ENCODE measurements at regions not wholly inside any gene's neighbourhood (a gene's known extent, or its start where the extent isn't known, plus 50 kb on each side); places are given as distances from the start of the nearest gene placed in this dataset.

GRCh38 chr18:51998711-51999110 lies 341.3 kb upstream of the DCC start:
- H2BK15ac ChIP-seq (ENCODE audit: low read depth, low read length) = no peak overlapping the region
- no peak overlapping the region for H2BK12ac ChIP-seq (ENCODE audit: insufficient read length, low read depth, low read length)
- H3K4me2 ChIP-seq (ENCODE audit: insufficient read depth, insufficient read length, low read length) = no peak overlapping the region
- H3K9me3 Mint-ChIP-seq = no peaks in the 10 kb centered on the region
- H4K20me1 ChIP-seq (ENCODE audit: control insufficient read depth, insufficient read depth, insufficient read length) = no peaks in the 10 kb centered on the region
- no peak overlapping the region for H2BK120ac ChIP-seq (ENCODE audit: low read depth, low read length, poor library complexity, severe bottlenecking)
- H3K27me3 ChIP-seq (ENCODE audit: insufficient read depth, low read length) = no peaks in the 10 kb centered on the region
- H3K23ac ChIP-seq (ENCODE audit: insufficient read length, low read depth, low read length) = no peak overlapping the region
- H3K9me3 ChIP-seq (ENCODE audit: control insufficient read depth, low read depth, low read length) = no peaks in the 10 kb centered on the region
- H3K4me3 Mint-ChIP-seq = no peak overlapping the region
- H3K4ac ChIP-seq (ENCODE audit: low read depth, low read length) = no peak overlapping the region
- H3K36me3 Mint-ChIP-seq (ENCODE audit: insufficient read depth in 1 of 3, low read depth in 3 of 3) = no peaks in the 10 kb centered on the region
- H3K4me1 ChIP-seq (ENCODE audit: insufficient read depth, low read length) = no peaks in the 10 kb centered on the region
- TF ChIP-seq CTCF (conservative IDR thresholded peaks at IDR 0.05) = no peak
- no peak for DNase-seq
- H4K8ac ChIP-seq (replicated peaks; ENCODE audit: insufficient read length, low read depth, low read length) = no peak overlapping the region
- no peak overlapping the region for H2BK5ac ChIP-seq (ENCODE audit: insufficient read length, low read length)
- H3K79me2 ChIP-seq (ENCODE audit: insufficient read depth, low read length) = no peaks in the 10 kb centered on the region
- no peak overlapping the region for H2AK5ac ChIP-seq (ENCODE audit: insufficient read length, low read length)
- H4K91ac ChIP-seq (ENCODE audit: insufficient read length, low read depth, low read length) = no peak overlapping the region
- H3K27ac ChIP-seq (ENCODE audit: insufficient read length, low read depth, low read length) = no peak overlapping the region
- no peak overlapping the region for H3K9ac ChIP-seq (ENCODE audit: extremely low read depth, insufficient read length, low read length)
- no CpG with 5 or more reads among the region's 3 CpGs for WGBS (ENCODE audit: extremely low coverage, insufficient read length, low lambda C conversion rate)
- no peaks in the 10 kb centered on the region for H3K79me1 ChIP-seq (ENCODE audit: insufficient read depth, low read depth, low read length, poor library complexity, severe bottlenecking)
- H2AFZ ChIP-seq (ENCODE audit: low read length) = no peak overlapping the region
- no peak overlapping the region for H2BK20ac ChIP-seq (ENCODE audit: low read depth, low read length, poor library complexity, severe bottlenecking)
- no peak overlapping the region; the same call in 1 of the 2 replicates for H3K14ac ChIP-seq (ENCODE audit: insufficient read depth, low read length)
- no peak overlapping the region for H3K18ac ChIP-seq (ENCODE audit: insufficient read length, low read depth, low read length)
- no peak overlapping the region for H3K27ac Mint-ChIP-seq
- no peak overlapping the region for H4K5ac ChIP-seq (ENCODE audit: insufficient read length, low read depth, low read length)
- no peak overlapping the region for H3T11ph ChIP-seq (ENCODE audit: low read length)
- H3K4me1 Mint-ChIP-seq = peaks cover 5 to 8% of the 10 kb centered on the region in 2 experiments; a peak in 2 of 4 replicates
- H3K56ac ChIP-seq (ENCODE audit: insufficient read length, low read depth, low read length) = no peak overlapping the region
- H3K23me2 ChIP-seq (ENCODE audit: insufficient read length, low read depth, low read length, poor library complexity, severe bottlenecking) = no peaks in the 10 kb centered on the region
- no peaks in the 10 kb centered on the region; the same call in 1 of the 2 replicates for H3K27me3 Mint-ChIP-seq (ENCODE audit: low read depth)
